KMS-11 (cell line): ENCODE measurements at regions not wholly inside any gene's neighbourhood (a gene's known extent, or its start where the extent isn't known, plus 50 kb on each side); places are given as distances from the start of the nearest gene placed in this dataset.

ENCODE experiments used
- H2AFZ ChIP-seq: fragments of 200-600 bp; sonication (generic); 2 replicates; pipeline ENCODE4 v1.6.1; 2016; ENCODE audit warnings: antibody characterized with exemption, mixed run types, low read depth
- H3K27ac ChIP-seq: fragments of 200-600 bp; sonication (generic); 2 replicates; pipeline ENCODE4 v1.6.1; 2016; ENCODE audit warnings: mild to moderate bottlenecking, mixed run types
- H3K27me3 ChIP-seq: fragments of 200-600 bp; sonication (generic); 2 replicates; pipeline ENCODE4 v1.6.1; 2017; ENCODE audit warnings: mild to moderate bottlenecking, low read depth, mixed run types, moderate library complexity; ENCODE audit not compliant: insufficient read depth
- H3K36me3 ChIP-seq: fragments of 200-600 bp; sonication (generic); 2 replicates; pipeline ENCODE4 v1.6.1; 2017; ENCODE audit warnings: mild to moderate bottlenecking, mixed run types; ENCODE audit not compliant: insufficient read depth
- H3K4me1 ChIP-seq: fragments of 200-600 bp; sonication (generic); 2 replicates; pipeline ENCODE4 v1.6.1; 2016; ENCODE audit warnings: mild to moderate bottlenecking, low read depth, mixed run types; ENCODE audit not compliant: poor library complexity, severe bottlenecking
- H3K4me2 ChIP-seq: fragments of 200-600 bp; sonication (generic); 2 replicates; pipeline ENCODE4 v1.7.0; 2016; ENCODE audit warnings: mild to moderate bottlenecking, mixed run types
- H3K4me3 ChIP-seq: fragments of 200-600 bp; sonication (generic); IDR thresholded peaks from 2 replicates; pipeline ENCODE4 v1.6.1; 2017; ENCODE audit warnings: low read depth, low read length, mixed read lengths; ENCODE audit not compliant: insufficient read depth
- H3K79me2 ChIP-seq: fragments of 200-600 bp; sonication (generic); 2 replicates; pipeline ENCODE4 v1.6.1; 2016; ENCODE audit warnings: low read depth, mixed run types; ENCODE audit not compliant: insufficient read depth
- H3K9ac ChIP-seq: fragments of 200-600 bp; sonication (generic); 2 replicates; pipeline ENCODE4 v1.6.1; 2016; ENCODE audit warnings: mild to moderate bottlenecking, mixed run types
- H4K20me1 ChIP-seq: fragments of 200-600 bp; sonication (generic); 2 replicates; pipeline ENCODE4 v1.6.1; 2016; ENCODE audit warnings: mild to moderate bottlenecking, mixed run types; ENCODE audit not compliant: insufficient read depth
- TF ChIP-seq, protein P1 (sequence below): fragments of 200-600 bp; sonication (generic); conservative IDR thresholded peaks from 2 replicates; pipeline ENCODE4 v1.6.1; 2017; ENCODE audit warnings: low read depth, mild to moderate bottlenecking, antibody characterized with exemption, low read length, moderate library complexity, mixed read lengths

DNA sequence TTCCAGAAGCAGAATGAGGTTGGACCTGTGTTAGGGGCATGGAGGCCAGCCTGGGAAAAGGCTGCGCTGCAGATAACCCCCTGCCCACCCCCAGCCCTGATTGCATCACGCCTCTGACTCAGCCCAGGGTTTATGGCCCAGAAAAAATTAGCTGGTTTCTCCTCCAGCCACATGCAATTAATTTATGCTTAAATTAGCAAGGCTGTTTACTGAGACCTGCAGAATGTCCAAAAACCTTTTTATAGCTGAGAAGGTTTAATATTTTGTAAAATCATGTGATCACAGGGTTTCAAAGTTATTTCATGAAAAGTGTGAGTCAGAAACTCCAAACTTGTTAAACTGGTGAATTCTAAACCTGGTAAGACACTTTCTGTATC, 123.1 kb upstream of the HDAC4 start:
- H2AFZ ChIP-seq, result no peak overlapping the region
- H3K9ac ChIP-seq, result no peak overlapping the region
- no peaks in the 10 kb centered on the region for H3K36me3 ChIP-seq
- TF ChIP-seq, protein P1, sequence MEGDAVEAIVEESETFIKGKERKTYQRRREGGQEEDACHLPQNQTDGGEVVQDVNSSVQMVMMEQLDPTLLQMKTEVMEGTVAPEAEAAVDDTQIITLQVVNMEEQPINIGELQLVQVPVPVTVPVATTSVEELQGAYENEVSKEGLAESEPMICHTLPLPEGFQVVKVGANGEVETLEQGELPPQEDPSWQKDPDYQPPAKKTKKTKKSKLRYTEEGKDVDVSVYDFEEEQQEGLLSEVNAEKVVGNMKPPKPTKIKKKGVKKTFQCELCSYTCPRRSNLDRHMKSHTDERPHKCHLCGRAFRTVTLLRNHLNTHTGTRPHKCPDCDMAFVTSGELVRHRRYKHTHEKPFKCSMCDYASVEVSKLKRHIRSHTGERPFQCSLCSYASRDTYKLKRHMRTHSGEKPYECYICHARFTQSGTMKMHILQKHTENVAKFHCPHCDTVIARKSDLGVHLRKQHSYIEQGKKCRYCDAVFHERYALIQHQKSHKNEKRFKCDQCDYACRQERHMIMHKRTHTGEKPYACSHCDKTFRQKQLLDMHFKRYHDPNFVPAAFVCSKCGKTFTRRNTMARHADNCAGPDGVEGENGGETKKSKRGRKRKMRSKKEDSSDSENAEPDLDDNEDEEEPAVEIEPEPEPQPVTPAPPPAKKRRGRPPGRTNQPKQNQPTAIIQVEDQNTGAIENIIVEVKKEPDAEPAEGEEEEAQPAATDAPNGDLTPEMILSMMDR, result no peak
- H3K4me3 ChIP-seq, result no peak overlapping the region
- H4K20me1 ChIP-seq, result no peaks in the 10 kb centered on the region
- H3K79me2 ChIP-seq, result no peaks in the 10 kb centered on the region
- peaks cover 23% of the 10 kb centered on the region for H3K27me3 ChIP-seq
- H3K4me1 ChIP-seq, result no peaks in the 10 kb centered on the region
- no peak overlapping the region for H3K4me2 ChIP-seq
- H3K27ac ChIP-seq, result no peak overlapping the region

DNA sequence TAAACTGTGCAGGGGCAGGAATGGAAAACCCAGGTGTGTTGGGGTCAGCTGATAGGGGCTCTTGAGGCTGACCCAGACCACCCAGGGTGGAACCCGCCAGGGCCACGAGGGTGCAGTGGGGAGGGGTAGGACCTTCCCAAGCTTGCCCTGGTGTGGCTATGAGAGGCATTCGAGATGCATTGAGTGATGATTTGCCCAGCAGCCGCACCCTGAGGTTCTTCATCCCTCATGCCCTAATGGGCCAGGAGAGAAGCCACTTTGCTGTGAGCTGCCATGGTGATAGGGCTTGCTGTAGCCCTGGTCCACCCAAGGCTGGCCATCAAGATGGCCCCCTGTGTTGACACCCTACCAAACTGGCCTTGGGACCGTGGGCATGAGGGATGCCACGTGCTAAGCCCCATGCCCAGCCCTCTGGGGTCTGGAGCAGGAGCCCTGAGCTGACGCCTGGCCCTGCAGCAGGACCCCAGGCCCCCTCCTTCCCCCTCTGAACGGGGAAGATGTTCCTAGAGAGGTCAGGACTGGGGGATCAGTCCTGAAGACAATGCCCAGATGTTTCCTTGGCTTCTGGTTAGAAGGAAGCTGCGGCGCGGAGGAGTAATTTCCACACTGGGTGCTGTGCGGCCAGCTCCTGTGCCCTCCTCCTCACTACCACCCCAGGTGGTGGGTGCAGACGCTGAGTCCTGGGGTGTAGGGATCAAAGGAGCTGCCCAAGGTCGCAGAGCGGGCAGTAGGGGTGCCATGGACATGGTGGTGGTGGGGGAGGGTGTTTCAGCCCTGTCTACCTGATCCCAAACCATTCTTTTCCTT, 122.5 kb upstream of the HDAC4 start:
- no peak overlapping the region for H3K27ac ChIP-seq
- H3K79me2 ChIP-seq, result no peaks in the 10 kb centered on the region
- no peaks in the 10 kb centered on the region for H3K36me3 ChIP-seq
- peaks cover 26% of the 10 kb centered on the region for H3K27me3 ChIP-seq
- H3K4me1 ChIP-seq, result no peaks in the 10 kb centered on the region
- H3K9ac ChIP-seq, result no peak overlapping the region
- H4K20me1 ChIP-seq, result no peaks in the 10 kb centered on the region
- H2AFZ ChIP-seq, result no peak overlapping the region
- no peak overlapping the region for H3K4me2 ChIP-seq
- TF ChIP-seq, protein P1, result no peak
- no peak overlapping the region for H3K4me3 ChIP-seq

DNA sequence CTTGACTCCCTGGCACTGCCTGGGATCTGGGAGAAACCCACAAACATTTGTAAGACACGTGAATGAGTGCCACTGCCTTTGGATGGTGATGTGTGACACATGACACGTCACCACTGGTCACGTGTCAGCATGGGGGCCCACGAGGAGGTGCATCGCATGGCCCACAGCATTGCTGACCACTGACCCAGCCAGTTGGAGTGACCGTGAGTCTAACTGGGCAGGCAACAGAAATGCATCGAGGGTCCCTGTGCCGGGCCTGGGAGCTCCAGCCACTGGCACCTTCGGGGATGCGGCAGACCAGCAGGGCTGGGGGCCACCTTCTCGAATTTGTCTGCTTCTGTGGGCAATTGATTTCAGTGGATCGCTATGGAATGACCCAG, 121.9 kb upstream of the HDAC4 start:
- TF ChIP-seq, protein P1, result no peak
- Histone ChIP-seq H3K79me2 (no peaks in the 10 kb centered on the region), H3K27ac (no peak overlapping the region), H3K36me3 (no peaks in the 10 kb centered on the region), H3K4me3 (no peak overlapping the region), H3K9ac (no peak overlapping the region), H2AFZ (no peak overlapping the region), H3K4me1 (no peaks in the 10 kb centered on the region), H3K4me2 (no peak overlapping the region), H3K27me3 (peaks cover 26% of the 10 kb centered on the region), H4K20me1 (no peaks in the 10 kb centered on the region)

DNA sequence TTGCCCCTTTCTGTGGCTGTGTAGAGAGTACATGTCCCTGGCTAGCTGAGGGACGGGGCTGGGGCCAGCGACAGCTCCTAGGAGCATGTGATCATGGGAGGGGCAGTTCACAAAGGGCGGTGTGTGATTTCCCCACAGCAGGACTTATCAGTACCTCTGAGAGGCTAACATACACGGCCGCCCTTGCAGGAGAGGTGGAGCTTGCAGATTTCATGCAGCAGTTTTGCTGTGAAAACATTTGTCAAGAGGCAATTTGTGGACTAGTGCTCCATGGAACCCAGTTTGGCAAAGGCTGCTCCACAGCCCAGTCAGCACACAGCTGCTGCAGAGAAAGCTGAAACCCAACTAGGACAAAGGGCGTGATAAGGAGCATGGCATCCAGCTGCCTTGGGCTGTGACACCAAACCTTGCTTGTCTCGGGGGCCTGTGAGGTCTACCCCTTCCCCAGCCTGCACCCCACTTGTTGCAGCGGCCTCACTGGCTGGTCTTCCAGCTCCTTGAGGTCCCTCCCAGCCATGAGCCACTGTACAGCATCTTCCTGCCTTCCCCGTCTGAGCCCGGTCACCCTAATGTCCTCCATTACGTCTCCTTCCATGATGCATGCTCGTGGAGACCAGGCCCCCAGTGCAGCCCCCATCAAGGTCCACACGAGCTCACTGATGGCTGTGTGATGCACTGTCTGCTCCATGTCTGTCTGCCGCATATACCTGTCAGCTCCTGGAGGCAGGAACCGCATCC, 121.4 kb upstream of the HDAC4 start:
- H3K27ac ChIP-seq, result no peak overlapping the region
- no peak overlapping the region for H3K4me2 ChIP-seq
- H2AFZ ChIP-seq, result no peak overlapping the region
- H3K9ac ChIP-seq, result no peak overlapping the region
- peaks cover 26% of the 10 kb centered on the region for H3K27me3 ChIP-seq
- no peaks in the 10 kb centered on the region for H3K4me1 ChIP-seq
- H3K4me3 ChIP-seq, result no peak overlapping the region
- TF ChIP-seq, protein P1, result no peak
- H3K79me2 ChIP-seq, result no peaks in the 10 kb centered on the region
- H3K36me3 ChIP-seq, result no peaks in the 10 kb centered on the region
- H4K20me1 ChIP-seq, result no peaks in the 10 kb centered on the region
